ENCODE measurements at regions not wholly inside any gene's neighbourhood (a gene's known extent, or its start where the extent isn't known, plus 50 kb on each side); places are given as distances from the start of the nearest gene placed in this dataset.

GRCh38 chr1:164495905-164496304 lies 63.1 kb upstream of the PBX1 start:
- TF ChIP-seq CTCF (IDR thresholded peaks at IDR 0.05) (no peak), POLR2A (IDR thresholded peaks at IDR 0.05) (no peak)
